A549 (cell line): ENCODE measurements at regions not wholly inside any gene's neighbourhood (a gene's known extent, or its start where the extent isn't known, plus 50 kb on each side); places are given as distances from the start of the nearest gene placed in this dataset.

Experiments used
- BHLHE40 ChIP-seq: IDR thresholded peaks from 2 replicates; pipeline ENCODE4 v1.6.1; 2012; ENCODE audit warnings: low read depth, low read length, inconsistent platforms
- CEBPB ChIP-seq, 2 experiments: fragments of >200 bp in 1 of 2; sonication (Bioruptor Twin) in 1 of 2; formaldehyde crosslinking in 1 of 2; IDR thresholded peaks; 2 replicates each; pipeline ENCODE4 v1.6.1; 2012 to 2016
- CHD4 ChIP-seq: fragments of 200-600 bp; sonication (generic); IDR thresholded peaks from 2 replicates; pipeline ENCODE4 v1.6.1; 2016; ENCODE audit warnings: antibody characterized with exemption, mild to moderate bottlenecking, borderline replicate concordance
- JUNB ChIP-seq: fragments of >200 bp; sonication (Bioruptor Twin); formaldehyde crosslinking; IDR thresholded peaks from 2 replicates; pipeline ENCODE4 v1.6.1; 2016
- KDM1A ChIP-seq: fragments of 200-600 bp; sonication (generic); IDR thresholded peaks from 2 replicates; pipeline ENCODE4 v1.6.1; 2016; ENCODE audit warnings: low read depth, mild to moderate bottlenecking
- KDM5A ChIP-seq: fragments of 200-600 bp; sonication (generic); IDR thresholded peaks from 2 replicates; pipeline ENCODE4 v1.6.1; 2016; ENCODE audit warnings: antibody characterized with exemption, mild to moderate bottlenecking
- NR3C1 ChIP-seq: fragments of >200 bp; sonication (Bioruptor Twin); formaldehyde crosslinking; IDR thresholded peaks from 3 replicates; pipeline ENCODE4 v1.6.1; 2017
- POLR2A ChIP-seq: IDR thresholded peaks from 2 replicates; pipeline ENCODE4 v1.6.1; 2012; ENCODE audit warnings: mild to moderate bottlenecking, low read length
- ZSCAN20 ChIP-seq: fragments of 250-450 bp; sonication (Bioruptor Pico); IDR thresholded peaks from 2 replicates; pipeline ENCODE4 v1.8.0; 2022; ENCODE audit warnings: mild to moderate bottlenecking, moderate library complexity
- TF ChIP-seq, protein P1 (sequence below): fragments of >200 bp; sonication (Bioruptor Twin); formaldehyde crosslinking; IDR thresholded peaks from 3 replicates; pipeline ENCODE4 v1.5.1; 2016
- TF ChIP-seq, protein P2 (sequence below): IDR thresholded peaks from 2 replicates; pipeline ENCODE4 v1.6.1; 2012
- TF ChIP-seq, protein P3 (sequence below): fragments of >200 bp; sonication (Bioruptor Twin); formaldehyde crosslinking; IDR thresholded peaks from 2 replicates; pipeline ENCODE4 v1.6.1; 2016
- TF ChIP-seq, protein P4 (sequence below): fragments of >200 bp; sonication (Bioruptor Twin); formaldehyde crosslinking; IDR thresholded peaks from 3 replicates; pipeline ENCODE4 v1.6.1; 2016

DNA sequence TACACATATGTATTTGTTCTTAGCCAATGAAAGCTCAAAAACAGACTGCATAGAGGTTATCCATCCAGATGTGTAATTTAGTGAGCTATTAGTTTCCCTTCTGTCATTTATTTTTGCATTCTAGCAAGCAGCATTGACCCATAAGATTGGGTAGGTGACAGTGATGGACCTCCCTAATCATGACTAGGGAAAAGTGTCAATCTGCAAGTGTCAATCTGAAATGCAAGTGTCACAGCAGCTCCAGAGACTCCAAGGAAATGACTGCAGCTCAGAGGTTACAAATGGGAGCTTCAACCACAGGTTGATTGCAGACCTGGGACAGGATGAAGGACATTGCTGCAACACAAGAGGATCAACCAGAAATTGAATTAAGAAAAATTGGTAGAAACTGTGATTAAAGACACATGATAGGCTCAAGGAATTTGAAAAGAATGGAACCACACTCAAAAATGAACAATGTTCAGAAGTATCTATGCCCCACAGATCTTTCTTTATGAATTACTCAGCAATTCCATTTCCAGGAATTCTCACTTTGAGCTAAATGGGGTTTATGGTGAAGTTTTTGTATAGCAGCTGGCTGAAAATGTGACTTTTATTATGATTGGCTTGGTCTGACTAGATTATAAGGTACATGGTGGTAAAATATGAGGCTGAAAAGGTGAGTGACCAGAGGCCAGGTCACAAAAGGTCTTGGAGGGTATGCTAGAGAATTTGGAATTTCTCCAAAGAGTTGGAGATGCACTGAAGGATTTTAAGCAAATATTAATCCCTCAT, 59.6 kb upstream of the HTR4 start:
- TF ChIP-seq POLR2A: no peak
- TF ChIP-seq, protein P1, sequence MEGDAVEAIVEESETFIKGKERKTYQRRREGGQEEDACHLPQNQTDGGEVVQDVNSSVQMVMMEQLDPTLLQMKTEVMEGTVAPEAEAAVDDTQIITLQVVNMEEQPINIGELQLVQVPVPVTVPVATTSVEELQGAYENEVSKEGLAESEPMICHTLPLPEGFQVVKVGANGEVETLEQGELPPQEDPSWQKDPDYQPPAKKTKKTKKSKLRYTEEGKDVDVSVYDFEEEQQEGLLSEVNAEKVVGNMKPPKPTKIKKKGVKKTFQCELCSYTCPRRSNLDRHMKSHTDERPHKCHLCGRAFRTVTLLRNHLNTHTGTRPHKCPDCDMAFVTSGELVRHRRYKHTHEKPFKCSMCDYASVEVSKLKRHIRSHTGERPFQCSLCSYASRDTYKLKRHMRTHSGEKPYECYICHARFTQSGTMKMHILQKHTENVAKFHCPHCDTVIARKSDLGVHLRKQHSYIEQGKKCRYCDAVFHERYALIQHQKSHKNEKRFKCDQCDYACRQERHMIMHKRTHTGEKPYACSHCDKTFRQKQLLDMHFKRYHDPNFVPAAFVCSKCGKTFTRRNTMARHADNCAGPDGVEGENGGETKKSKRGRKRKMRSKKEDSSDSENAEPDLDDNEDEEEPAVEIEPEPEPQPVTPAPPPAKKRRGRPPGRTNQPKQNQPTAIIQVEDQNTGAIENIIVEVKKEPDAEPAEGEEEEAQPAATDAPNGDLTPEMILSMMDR: no peak
- no peak for TF ChIP-seq KDM1A
- TF ChIP-seq, protein P2, sequence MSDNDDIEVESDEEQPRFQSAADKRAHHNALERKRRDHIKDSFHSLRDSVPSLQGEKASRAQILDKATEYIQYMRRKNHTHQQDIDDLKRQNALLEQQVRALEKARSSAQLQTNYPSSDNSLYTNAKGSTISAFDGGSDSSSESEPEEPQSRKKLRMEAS: no peak
- TF ChIP-seq ZSCAN20 (CRISPR knock-in tag): no peak
- TF ChIP-seq, protein P3, sequence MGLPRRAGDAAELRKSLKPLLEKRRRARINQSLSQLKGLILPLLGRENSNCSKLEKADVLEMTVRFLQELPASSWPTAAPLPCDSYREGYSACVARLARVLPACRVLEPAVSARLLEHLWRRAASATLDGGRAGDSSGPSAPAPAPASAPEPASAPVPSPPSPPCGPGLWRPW: no peak
- TF ChIP-seq BHLHE40: no peak
- no peak for TF ChIP-seq JUNB
- TF ChIP-seq NR3C1: no peak
- TF ChIP-seq CHD4: no peak
- TF ChIP-seq CEBPB (IDR thresholded peaks at IDR 0.05): no peak
- TF ChIP-seq, protein P4, sequence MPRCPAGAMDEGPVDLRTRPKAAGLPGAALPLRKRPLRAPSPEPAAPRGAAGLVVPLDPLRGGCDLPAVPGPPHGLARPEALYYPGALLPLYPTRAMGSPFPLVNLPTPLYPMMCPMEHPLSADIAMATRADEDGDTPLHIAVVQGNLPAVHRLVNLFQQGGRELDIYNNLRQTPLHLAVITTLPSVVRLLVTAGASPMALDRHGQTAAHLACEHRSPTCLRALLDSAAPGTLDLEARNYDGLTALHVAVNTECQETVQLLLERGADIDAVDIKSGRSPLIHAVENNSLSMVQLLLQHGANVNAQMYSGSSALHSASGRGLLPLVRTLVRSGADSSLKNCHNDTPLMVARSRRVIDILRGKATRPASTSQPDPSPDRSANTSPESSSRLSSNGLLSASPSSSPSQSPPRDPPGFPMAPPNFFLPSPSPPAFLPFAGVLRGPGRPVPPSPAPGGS: no peak
- no peak for TF ChIP-seq KDM5A
